ENCODE measurements at regions not wholly inside any gene's neighbourhood (a gene's known extent, or its start where the extent isn't known, plus 50 kb on each side); places are given as distances from the start of the nearest gene placed in this dataset.

DNA sequence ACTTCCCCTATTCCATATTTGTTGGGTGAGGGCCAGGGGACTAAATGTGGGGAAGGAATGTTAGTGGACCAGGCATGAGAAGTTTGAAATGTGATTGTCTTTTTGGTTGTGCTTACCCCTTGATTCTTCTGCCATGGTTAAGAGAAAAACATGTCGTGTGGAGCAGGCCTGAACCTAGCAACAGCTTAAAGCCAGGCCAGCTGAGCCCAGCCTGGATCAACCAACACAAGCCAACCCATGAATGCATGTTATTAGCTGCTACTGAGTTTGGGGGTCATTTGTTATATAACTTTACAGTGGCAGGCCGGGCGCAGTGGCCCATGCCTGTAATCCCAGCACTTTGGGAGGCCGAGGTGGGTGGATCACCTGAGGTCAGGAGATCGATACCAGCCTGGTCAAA, 52.4 kb upstream of the TRIO start:
- DNase-seq (ENCODE audit: low read depth in 2 of 2) = no peak

DNA sequence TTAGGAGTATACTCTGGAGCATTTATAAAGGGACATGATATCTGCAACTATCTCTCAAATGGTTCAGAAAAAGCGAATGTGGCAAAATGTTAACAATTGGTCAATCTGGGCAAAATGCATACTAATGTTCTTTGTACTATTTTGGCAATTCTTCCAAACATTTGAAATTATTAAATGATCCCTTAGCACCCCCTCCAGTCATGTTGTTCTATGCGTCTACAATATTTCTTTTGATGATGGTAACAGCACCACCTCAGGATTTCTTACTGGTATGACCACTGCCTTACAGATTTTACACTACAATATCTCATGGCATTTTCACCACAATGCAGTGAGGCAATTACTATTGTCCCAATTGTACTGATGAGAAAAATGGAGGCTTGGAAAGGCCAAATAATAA, 52.9 kb upstream of the TRIO start:
- DNase-seq (ENCODE audit: low read depth in 2 of 2) = no peak

DNA sequence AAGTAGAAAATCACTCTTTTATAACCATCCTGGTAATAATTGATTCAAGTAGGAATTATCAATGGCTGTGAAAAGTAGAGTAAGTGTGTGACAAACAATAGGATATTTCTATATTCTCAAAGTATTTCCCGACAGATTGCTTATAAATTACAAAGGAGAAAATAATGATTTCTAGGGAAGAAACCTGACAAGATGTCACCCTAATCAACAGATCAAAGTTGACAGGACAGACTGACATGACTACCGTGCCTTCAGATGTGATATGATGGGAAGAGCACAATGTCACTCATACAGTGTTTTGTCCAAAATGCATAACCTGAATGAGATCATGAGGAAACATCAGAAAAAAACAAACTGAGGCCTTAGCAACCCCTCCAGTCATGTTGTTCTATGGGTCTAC, 53.9 kb upstream of the TRIO start:
- DNase-seq (ENCODE audit: low read depth in 2 of 2) = no peak

DNA sequence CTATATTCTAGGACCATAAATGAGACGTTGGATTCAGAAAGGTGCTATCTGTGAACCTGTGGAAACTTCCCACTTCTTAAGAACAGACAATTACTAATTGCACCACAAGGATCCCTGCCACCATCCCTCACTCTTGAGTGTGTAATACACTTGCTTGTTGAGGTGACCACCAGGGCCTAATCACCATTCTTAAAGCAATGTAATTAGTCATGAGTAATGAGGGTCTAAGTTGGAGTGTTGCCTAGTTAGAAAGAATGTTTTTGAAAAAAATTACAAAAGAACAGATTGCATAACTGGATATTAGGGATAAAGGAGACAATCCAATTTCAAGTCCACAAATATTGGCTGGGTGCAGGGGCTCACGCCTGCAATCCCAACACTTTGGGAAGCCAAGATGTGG, 56.9 kb upstream of the TRIO start:
- DNase-seq (ENCODE audit: low read depth in 2 of 2) = no peak

DNA sequence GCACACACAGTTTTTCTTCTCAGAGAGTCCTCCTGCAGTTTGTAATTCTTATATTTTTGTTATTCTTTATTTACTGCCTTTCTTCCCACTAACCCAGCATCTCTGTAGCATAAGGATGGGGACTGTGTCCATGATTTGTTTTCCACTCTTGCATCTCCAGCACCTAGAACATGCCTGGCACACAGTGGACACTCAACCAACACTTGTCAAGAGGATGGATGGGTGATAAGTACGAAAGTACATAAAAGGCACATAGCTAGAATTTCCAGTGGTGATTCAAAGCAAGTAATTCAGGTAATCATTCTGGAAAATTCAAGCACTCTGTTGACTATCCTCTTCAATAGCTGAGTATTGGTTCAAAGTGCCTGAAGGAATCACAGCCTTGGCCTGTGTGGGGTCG, 60.2 kb upstream of the TRIO start:
- DNase-seq (ENCODE audit: low read depth in 2 of 2) = no peak

DNA sequence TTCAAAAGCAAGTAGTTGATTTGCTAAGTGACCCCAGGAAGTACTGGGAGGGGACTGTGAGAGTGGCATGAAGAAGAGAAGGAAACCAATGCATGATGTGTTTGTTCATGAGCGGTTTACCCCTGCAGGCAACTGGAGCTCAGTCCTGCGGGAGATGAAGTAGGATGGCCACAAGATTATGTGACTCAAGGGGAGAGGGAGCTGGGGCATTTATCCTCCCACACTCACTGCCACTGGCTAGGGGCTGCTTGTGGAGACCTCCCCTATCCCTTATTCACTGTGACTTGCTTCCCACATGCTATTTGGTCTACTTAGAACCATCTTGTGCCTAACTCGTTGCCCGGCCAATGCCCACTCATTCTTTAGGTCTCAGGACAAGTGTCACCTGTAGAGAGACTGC, 60.6 kb upstream of the TRIO start:
- DNase-seq (ENCODE audit: low read depth in 2 of 2) = no peak

DNA sequence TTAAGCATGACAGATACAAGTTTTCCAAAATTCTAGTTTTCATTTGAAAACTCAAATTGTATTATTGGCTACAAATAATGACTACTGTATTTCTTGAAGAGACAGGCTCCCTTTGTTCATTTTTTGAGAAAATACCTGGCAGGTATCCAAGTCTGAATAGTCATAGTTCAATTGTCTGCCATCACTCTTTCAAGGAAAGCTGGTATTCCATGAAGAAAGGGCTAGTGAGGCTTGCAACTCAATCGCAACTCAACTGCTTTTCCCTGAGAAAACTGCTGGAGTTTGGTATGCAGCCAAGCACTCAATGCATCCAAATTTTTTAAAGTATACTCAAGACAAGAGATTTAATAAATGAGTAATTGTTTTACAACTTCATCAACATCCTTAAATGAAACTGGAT, 61.4 kb upstream of the TRIO start:
- DNase-seq (ENCODE audit: low read depth in 2 of 2) = no peak

DNA sequence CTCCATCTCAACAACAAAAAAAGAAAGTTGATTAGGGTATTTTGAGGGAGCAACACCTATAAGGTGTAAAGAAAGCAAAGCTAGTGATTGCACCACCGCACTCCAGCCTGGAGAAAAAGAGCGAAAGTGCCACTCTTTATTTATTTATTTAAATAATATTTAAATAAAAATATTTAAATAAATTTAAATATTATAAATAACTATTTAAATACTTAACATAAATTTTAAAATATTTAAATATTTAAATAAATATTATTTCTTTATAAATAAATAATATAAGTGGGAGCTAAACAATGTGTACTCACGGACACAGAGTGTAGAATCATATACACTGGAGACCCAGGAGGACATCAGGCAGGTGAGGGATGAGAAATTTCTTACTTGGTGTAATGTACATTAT, 64.4 kb upstream of the TRIO start:
- DNase-seq (ENCODE audit: low read depth in 2 of 2) = no peak

DNA sequence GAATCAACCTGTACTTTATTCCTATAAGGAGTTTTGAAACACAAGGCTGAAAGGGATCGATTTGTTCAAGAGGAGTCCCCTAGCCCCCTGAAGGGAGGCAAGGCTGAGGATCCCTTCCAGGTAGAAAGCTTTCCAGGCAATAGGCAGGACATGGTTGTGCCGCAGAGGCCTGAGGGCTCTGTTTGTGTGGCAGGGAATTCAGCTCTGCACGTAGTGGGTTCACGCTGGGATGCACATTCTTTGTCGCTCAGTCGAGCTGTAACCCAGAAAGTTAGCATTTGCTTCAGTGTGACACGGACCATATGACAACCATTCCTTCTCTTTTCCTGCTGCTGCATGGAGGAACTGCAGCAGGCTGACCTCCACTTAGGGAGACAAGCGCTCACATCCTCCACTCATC, 65.6 kb upstream of the TRIO start:
- DNase-seq (ENCODE audit: low read depth in 2 of 2) = no peak

DNA sequence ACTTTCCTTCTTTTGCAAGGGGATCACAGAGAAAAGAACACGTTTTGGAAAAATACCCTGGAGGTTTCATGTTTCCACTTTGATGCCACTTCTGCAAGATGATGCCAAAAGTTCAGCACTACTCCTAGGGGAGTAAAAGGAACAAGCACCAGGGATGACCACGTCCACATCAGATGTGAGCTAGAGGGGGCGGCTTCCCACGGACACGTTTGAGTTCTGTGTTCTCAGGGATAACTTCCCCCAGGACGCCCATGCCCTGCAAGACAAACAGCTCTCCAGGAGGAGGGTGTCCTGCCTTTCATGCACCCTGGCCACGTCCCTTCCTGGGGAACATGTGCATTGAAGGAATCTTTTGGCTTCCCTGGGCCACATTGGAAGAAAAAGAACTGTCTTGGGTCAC, 66.6 kb upstream of the TRIO start:
- no peak for DNase-seq (ENCODE audit: low read depth in 2 of 2)

DNA sequence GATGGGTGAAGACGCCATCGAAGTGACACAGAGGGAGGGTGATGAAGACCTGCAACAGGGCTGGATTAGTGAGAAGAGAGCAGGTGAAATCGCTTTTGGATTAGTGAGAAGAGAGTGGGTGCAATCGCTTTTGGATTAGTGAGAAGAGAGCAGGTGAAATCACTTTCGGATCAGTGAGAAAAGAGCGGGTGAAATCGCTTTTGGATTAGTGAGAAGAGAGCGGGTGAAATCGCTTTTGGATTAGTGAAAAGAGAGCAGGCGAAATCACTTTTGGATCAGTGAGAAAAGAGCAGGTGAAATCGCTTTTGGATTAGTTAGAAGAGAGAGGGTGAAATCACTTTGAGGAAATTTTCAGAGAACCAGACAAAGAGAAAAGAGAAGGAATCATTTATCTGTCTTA, 67.2 kb upstream of the TRIO start:
- DNase-seq (ENCODE audit: low read depth in 2 of 2) = no peak

DNA sequence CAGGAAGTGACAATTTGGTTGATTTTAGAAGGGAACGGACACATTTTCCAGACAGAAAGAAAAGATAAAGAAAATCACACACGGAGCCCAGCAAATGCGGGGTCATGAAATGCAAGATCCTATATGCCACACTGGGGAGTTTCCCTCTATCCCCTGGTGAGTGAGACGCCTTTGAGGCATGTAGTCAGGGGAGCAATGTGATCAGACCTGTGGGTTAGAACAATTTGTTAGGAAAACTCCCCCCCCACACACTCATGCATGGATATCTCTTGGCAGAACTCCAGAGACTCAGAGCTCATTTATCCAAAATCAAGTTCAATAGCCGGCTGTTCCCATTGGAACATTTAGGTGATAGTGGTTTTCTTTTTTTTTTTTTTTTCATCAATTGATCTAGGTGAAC, 71.7 kb upstream of the TRIO start:
- DNase-seq (ENCODE audit: low read depth in 2 of 2) = no peak

DNA sequence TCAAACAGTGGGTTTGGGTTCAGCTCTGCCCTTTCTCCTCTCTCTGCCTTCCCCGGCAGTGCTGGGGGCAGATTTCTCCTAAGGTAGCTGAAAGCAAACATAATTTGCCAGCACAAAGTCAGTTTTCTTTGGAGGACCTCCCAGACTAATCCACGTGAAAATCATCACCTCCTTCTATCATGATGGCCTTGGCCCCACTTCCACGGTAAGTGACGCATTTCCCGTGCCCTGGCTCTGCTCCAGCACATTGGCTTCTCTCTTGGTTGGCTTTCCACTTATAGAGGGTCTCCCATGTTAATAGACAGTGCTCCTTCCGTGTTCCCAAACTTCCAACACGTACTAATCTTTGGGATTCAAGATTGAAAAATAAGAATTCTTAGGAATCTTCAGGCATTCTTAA, 74.1 kb upstream of the TRIO start:
- DNase-seq (ENCODE audit: low read depth in 2 of 2) = no peak

DNA sequence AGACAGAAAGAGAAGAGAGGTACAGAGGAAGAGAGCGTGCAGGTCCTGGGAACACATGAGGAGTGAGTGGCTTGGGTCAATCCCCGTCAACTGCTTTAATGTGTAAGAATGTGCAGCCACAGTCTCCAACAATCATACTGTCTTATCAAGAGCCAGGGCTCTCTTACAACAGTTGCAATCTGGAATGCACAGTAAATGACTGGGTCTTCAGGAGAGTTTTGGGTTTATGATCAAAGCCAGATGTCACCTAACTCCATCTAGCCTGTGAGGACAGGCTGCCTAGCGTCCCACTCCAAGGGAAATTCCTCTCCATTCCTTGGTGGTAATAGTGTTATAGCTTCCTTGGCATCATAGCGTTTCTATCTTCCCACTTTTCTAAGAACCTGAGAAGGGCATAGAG, 75.0 kb upstream of the TRIO start:
- no peak for DNase-seq (ENCODE audit: low read depth in 2 of 2)

DNA sequence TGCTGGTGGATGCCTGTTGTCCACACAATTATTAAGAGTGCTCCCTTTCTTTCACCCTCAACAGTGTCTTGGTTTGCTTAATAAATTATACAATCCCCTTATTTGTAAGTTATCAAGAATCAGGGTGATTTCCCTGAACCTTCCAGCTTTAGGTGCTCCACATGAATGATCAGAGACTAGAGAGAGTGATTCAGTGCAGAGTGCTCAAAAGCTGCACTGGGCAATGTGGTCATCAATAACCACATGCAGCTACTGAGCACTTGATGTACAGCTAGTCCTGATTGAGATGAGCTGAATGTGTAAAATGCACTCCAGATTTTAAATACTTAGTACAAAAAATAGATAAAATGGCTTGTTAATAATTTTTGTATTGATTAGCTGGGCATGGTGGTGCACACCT, 76.8 kb upstream of the TRIO start:
- no peak for DNase-seq (ENCODE audit: low read depth in 2 of 2)

DNA sequence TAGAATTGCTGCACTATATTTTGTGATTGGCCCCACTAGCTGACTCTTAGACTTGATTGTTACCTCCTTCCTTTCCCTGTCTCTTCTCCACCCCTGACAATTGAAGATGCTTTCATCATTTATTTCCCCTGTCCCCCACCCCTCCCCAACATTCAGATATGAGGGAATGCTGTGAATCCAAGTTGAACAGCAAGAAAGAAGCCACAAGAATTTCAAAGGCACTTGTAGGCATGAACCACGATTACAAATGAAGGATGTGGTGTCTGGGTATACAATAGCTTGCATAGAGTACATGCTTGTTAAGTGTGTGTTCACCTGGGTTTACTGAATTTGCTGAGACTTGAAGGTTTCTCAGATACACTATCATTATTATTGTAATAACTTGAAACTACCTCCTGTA, 78.3 kb upstream of the TRIO start:
- no peak for DNase-seq (ENCODE audit: low read depth in 2 of 2)

DNA sequence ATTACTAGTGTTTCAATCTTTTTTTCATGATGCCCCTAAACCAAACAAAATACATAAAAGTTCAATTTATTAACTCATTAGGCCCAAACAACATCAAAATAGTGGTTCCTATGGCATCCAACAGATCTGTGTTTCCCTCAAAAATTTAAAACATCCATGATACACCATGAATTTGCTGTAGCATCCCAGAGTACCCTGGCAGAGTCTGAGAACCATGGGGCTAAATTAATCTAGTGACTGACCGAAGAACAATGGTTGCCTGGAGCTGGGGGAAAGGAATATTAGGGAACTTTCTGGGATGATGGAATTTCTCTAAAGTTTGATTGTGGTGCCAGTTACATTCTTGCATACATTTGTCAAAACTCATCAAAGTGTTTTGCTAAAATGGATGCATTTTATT, 79.5 kb upstream of the TRIO start:
- DNase-seq (ENCODE audit: low read depth in 2 of 2) = no peak

DNA sequence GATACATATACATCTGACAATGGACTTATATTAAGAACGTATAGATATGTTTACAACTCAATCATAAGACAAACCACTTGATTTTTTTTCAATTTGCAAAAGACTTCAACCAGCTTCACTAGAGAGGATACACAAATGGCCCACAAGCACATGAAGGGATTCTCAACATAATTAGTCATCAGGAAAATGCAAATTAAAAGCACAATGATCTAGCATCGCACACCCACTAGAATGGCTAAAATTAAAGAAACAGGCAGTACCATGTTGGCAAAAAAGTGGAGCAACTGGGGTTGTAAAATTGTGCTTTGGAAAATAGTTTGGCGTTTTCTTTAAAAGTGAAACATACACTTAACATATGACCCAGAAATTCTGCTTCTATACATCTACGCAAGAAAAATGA, 80.0 kb upstream of the TRIO start:
- DNase-seq (ENCODE audit: low read depth in 2 of 2) = no peak

DNA sequence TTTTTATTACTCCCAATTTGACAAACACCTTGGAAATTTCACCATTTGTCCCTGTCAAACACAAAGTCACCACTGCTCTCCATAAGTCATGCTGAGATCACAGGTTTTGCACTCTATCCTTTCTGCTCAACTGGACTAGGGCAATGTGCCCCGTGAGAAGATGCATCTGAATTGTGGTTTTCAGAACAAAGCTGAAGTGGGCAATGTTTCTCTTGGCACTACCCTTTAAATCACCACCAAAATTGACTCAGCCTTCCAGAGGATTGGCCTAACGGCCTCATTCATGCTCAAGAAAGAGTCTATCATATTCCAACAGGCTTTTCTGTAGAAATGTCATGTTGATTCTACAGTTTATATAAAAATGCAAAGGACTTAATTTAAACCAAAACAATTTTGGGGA, 81.0 kb upstream of the TRIO start:
- no peak for DNase-seq (ENCODE audit: low read depth in 2 of 2)

DNA sequence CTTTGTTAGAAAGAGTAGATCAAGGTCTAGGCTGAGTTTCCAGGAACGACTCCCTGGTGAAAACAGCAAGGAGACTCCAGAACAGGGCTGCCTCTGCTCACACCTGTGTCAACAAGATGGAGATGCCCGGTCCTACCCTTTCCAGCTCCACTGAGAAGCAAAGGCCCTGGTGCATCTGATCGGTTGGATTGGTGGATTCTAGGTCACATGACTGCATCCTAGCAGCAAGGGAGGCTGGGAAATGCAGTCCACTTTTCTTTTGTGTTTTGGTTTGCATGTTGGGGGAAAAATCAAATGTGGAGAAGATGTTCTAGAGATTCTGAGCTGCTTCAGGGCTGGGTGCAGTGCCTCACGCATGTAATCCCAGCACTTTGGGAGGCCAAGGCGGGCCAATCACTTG, 82.0 kb upstream of the TRIO start:
- no peak for DNase-seq (ENCODE audit: low read depth in 2 of 2)

DNA sequence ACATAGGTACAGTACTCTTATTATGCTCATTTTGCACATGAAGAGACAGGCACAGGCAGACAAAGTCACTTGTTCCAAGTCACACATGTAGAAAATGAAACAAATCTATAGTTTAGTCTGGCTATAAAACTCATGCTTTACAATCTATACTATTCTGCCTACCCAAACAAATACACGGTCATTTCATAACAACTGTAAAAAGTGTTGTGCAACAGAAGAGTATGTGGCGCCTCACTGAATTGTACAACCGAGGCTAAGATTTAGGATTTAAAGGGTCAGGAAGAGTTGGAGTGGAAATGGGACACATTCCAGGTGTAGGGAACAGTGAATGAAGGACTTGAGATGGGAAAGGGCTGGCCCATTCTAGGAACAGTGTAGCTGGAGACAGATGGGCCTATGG, 82.9 kb upstream of the TRIO start:
- no peak for DNase-seq (ENCODE audit: low read depth in 2 of 2)

DNA sequence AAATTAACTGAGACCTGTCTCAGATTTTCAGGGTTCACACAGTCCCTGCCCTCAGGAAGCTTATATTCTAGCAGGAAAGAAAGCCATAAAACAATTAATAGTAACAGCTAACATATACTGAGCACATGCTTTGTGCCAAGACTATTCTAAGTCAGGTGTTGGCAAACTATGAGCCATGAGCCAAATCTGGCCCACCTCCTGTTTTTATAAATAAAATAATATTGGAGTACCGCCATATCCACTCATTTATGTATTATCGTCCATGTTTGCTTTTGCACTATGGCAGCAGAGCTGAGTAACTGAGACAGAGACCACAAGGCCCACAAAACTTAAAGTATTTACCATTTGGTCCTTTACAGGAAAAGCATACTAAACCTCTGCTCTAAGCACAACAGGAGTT, 83.3 kb upstream of the TRIO start:
- no peak for DNase-seq (ENCODE audit: low read depth in 2 of 2)

DNA sequence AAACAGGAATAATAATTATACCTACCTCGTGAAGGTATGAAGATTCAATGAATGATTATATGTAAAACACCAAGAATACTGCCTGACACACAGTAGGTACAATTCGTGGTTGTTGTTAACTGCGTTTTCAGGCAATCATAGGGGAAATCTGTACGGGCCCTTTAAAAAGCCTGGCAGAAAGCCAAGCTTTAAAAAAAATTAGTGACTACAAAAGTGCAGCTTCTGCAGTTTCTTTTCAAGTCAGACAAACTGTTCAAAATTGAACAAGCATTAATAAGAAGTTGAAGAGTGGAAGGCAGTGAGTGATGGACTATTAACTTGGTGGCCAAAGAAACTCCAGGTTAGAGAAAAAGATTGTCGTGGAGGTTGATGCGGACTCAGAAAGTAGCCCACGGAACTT, 85.9 kb upstream of the TRIO start:
- DNase-seq (ENCODE audit: low read depth in 2 of 2) = no peak

DNA sequence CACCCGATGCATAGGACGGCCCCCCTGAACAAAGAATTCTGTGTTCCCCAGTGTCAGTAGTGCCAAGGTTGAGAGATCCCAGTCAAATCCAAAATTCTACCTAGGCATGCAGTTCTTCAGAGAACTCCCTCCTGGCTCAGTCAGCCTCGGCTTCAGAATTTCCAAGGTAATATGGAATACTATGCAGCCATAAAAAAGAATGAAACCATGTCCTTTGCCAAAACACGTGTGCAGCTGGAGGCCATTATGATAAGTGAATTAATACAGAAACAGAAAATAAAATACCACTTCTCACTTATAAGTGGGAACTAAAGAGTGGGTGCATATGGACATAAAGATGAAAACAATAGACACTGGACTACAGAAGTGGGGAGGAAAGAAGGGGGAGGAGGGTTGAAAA, 87.1 kb upstream of the TRIO start:
- DNase-seq (ENCODE audit: low read depth in 2 of 2) = no peak
